Astrocyte of the spinal cord (primary cell): ENCODE measurements at regions not wholly inside any gene's neighbourhood (a gene's known extent, or its start where the extent isn't known, plus 50 kb on each side); places are given as distances from the start of the nearest gene placed in this dataset.

Experiments
- DNase-seq: peaks from one replicate; pipeline ENCODE4 v3.0.0; 2011; ENCODE audit warnings: low read depth, low spot score
- H3K4me3 ChIP-seq: 2 replicates; pipeline ENCODE4 v1.5.1; 2011; ENCODE audit warnings: low read depth, mild to moderate bottlenecking, low read length, moderate library complexity
- in situ Hi-C: cut with HindIII; loops from 2 replicates; pipeline ENCODE4 v1.10.0; 2017; ENCODE audit warnings: low sequenced_read_pairs
- TF ChIP-seq, protein P1 (sequence below): IDR thresholded peaks from 2 replicates; pipeline ENCODE4 v1.5.1; 2012; ENCODE audit warnings: low read depth, mild to moderate bottlenecking, low read length, inconsistent platforms

DNA sequence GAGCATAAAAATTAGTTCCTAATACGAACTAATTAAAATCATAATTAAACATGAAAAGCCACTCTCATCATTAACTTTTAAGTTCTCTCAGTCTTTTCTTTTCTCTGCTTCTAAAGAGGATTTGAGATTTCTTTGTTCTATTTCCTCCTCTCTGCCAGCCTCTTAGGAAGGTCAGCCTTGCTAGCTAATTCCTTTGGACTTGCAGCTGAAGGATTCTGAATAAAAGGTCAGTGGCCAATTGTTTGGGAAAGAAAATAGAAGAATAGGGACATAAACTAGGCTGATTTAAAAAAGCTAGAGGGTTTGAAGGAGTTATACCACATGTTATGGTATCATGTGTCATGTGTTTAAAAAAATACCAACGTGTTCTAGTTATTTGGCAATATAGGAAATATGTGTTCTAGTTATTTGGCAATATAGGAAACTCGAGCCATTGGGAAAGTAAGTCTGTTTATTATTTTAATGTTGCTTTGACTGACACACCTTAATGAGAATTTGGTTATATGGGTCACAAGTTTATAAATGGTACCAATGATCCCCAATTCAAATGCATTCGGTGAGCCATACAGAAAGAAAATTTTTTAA, 1668.7 kb upstream of the PCDH7 start:
- in situ Hi-C loops: no loop called here
- no peak overlapping the region for H3K4me3 ChIP-seq
- TF ChIP-seq, protein P1, sequence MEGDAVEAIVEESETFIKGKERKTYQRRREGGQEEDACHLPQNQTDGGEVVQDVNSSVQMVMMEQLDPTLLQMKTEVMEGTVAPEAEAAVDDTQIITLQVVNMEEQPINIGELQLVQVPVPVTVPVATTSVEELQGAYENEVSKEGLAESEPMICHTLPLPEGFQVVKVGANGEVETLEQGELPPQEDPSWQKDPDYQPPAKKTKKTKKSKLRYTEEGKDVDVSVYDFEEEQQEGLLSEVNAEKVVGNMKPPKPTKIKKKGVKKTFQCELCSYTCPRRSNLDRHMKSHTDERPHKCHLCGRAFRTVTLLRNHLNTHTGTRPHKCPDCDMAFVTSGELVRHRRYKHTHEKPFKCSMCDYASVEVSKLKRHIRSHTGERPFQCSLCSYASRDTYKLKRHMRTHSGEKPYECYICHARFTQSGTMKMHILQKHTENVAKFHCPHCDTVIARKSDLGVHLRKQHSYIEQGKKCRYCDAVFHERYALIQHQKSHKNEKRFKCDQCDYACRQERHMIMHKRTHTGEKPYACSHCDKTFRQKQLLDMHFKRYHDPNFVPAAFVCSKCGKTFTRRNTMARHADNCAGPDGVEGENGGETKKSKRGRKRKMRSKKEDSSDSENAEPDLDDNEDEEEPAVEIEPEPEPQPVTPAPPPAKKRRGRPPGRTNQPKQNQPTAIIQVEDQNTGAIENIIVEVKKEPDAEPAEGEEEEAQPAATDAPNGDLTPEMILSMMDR: no peak
- no peak for DNase-seq

GRCh38 chr4:29052266-29052665, 1667.9 kb upstream of the PCDH7 start:
- no peak for DNase-seq
- TF ChIP-seq, protein P1: no peak
- H3K4me3 ChIP-seq: no peak overlapping the region
- in situ Hi-C loops: no loop called here

- DNase-seq: no peak
- no peak overlapping the region for H3K4me3 ChIP-seq
- in situ Hi-C loops: no loop called here
- TF ChIP-seq, protein P1: no peak
Observed at GRCh38 chr4:29058531-29058930, 1661.6 kb upstream of the PCDH7 start.

- in situ Hi-C loops: no loop called here
- TF ChIP-seq, protein P1: no peak
- no peak overlapping the region for H3K4me3 ChIP-seq
- DNase-seq: no peak
Observed at GRCh38 chr4:29066861-29067260, 1653.3 kb upstream of the PCDH7 start.

- TF ChIP-seq, protein P1: no peak
- no peak for DNase-seq
- in situ Hi-C loops: no loop called here
- no peak overlapping the region for H3K4me3 ChIP-seq
Observed at GRCh38 chr4:29073571-29073970, 1646.6 kb upstream of the PCDH7 start.

DNA sequence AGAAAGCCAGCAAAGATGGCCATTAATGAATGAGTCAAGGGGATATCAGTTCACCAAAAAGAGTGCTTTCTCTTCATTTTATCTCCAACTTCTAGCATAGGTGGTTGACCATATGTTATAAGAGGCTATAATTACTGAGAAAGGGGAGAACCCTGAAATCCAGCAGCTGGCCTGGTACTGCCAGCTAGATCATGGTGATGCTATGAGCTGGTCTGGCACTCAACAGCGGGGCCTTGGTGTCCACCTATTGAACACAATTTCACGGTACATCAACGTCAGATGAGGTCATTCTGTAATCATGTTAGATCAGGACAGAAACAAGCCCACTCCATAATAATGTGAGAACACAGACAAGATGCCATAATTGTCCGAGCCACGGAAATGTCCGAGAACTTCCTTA, 1644.8 kb upstream of the PCDH7 start:
- H3K4me3 ChIP-seq: no peak overlapping the region
- in situ Hi-C loops: no loop called here
- DNase-seq: no peak
- TF ChIP-seq, protein P1: no peak

GRCh38 chr4:29079260-29079659, 1640.9 kb upstream of the PCDH7 start:
- no peak overlapping the region for H3K4me3 ChIP-seq
- TF ChIP-seq, protein P1: no peak
- in situ Hi-C loops: no loop called here
- no peak for DNase-seq
